NCI-H2107 treated with DMSO at 0.1 percent for 48 hours (cell line): ENCODE measurements at regions not wholly inside any gene's neighbourhood (a gene's known extent, or its start where the extent isn't known, plus 50 kb on each side); places are given as distances from the start of the nearest gene placed in this dataset.
"Not testable (repeated sequence)": the region's sequence is repeated elsewhere in the genome, so short reads cannot be mapped to it uniquely, and the experiment has no call there.

Source experiments
- DNase-seq: peaks from one replicate; lab custom pipeline; 2025; ENCODE audit not compliant: unreplicated experiment; lab: John Stamatoyannopoulos, UW

DNA sequence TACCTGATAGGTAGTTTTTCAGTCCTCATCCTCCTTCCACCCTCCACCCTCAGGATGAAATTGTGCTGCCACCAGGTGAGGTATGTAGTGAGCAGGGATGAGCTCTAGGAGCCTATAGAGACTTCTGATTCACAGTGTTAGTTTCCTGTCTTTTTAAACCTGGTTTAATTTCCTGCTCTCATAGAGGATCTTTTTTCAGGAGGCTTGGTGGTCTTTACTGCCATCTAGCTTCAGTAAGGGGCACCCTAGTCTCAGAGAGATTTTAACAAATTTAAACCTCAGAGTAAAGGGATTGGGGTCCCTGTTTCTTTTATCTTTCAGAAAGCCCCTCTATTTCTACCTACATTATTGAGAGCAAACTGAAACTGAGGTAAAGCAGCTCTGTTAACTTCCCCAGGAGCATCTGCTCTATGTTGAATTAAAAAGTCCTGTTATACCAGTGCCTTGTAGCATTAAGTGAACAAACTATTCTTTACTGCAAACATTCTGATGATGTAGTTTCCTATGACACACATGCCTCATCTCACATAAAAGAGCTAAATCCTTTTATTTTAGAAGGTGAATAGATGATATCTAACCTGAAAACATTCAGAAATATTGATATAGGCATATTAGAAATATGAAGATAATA is 172.2 kb upstream of the DDHD1 start:
- DNase-seq: no peak

DNA sequence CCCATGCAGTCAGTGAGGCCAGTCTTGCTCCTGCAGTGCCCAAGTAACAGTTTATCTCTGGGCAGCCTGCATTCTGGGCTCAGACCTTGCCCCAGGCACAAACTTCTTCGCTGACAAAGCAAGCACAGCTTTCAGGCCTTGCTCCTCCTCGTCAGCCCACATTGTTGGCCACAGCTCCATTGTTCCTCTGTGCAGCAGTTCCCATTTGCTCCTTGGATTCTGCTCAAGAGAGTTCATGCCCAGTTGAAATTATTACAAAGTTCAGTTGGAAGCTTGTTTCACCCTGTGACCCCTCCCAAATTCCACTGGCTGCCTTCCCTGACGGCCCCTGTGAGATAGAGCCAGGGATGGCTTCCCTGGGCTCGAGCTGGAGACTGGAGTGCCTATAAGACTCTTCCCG is 163.4 kb upstream of the DDHD1 start:
- no peak for DNase-seq

DNA sequence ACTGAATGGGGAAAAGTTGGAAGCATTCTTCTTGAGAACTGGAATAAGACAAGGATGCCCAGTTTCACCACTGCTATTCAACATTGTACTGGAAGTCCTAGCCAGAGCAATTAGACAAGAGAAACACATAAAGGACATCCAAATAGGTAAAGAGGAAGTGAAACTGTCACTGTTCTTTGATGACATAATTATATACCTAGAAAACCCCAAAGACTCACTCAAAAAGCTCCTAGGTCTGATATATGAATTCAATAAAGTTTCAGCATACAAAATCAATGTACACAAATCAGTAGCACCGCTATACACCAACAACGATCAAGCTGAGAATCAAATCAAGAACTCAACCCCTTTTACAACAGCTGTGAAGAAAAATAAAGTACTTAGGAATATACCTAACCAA is 157.3 kb upstream of the DDHD1 start:
- no peak for DNase-seq

DNA sequence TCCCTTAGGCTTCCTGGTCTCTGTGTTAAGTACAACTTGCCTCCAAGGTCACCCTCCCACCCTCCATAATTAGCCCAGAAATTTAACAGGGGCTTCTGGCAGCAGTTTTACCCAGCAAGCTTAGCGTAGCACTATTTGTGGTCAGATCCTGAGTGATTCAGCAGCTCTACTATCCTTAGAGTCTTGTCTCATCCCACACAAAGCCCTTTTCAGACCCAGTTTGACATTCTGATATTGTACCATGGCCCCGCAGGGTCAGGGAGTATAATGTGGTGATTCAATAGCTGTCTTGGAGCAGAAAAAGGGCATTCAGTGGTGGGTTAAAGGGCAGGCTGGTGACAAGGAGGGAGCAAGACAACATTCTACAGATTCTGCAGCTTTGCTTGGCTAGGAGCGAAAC is 153.8 kb upstream of the DDHD1 start:
- DNase-seq: no peak

DNA sequence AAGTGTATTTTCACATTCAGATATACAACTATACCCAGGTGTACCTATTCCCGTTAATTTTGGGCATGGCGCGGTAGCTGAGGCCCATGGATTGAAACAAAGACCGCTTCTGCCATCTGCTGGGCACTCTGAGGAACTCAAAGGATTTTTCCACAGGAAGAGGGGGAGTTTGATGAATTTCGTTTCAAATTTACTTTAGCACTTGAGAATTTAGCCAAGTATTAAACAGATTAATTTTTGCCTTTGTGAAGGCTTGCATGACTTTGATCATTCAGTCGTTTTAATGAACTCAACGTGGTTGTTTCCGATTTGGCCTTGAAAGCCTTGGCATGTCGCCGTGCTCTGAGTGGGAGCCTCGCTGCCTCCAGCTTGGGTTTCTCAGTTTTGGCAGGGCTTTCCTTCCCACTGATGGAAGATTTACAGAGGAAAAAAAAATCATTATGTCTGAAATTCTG is 153.2 kb upstream of the DDHD1 start:
- peak; percentile 77 for DNase-seq

DNA sequence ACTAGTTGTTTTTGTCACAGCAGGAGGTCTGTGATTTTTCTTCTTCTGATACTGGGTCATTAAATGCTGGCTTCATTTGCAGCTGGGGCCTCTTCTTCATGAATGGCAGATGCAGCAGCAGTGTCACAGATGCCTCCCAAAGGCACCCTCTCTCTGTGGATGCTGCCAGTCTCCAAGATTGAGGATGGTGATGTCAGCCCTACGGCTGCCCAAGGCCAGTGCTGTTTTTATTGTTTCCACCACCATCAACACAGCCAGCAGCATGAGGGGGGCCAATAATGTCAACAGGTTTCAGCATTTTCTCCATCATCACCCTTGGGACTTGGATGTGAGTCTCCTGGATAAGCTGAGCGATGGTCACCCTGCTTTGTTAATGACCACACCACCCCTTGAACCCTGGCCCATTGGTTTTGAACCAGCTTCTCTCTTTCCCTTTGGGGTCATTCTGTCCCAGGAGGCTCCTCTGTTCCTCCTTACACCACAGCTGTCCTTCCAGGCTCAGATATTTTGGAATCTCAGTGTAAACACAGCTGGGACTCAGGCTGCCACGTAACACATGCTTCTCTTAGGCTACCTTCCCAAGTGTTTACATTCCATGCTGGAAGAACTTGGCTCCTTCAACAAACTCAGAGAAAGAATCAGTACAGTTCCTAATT is 151.7 kb upstream of the DDHD1 start:
- no peak for DNase-seq

DNA sequence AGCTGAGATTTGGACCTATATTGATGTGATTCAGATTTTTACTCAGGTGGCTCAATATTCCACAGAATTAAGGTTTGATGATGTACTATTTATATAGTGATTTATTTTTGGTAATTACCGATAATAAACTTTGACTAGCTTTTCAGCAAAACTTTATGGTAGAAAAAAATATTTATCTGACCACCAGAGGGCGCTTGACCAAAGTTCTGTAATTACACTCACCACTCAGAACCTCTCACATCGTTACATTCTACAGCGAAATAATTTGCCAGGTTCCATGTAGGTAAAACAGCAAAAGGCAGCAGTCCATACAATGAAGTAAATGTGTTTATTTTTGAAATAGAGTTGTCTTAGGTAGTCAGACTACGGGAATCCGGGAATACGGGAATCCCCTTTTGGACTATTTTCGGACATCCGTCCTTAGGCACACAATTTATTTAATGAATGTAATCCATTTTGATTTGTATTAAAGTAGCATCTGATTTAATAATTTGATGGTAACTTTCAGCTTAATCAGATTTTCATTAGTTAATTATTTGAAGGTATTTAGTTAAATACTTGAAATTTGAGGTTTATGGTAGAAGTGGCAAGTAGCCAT is 143.0 kb upstream of the DDHD1 start:
- peak; percentile 12 for DNase-seq

DNA sequence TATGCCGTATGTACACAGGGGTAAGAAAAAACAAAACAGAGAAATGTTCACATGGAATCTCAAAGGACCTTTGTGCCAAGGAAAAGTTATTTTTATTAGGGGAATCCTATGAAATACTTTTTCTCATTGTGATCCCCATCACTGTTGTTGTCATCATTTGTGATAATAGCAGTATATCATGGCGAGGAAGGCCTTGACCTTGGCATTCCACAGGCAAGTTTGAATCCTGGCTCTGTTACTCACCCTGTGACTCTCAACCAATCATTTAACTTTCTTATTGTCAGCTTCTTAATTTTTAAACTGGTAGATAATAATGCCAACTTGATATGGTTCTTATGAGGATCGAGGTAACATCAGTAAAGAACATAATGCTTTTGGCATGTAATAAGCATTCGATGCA is 142.2 kb upstream of the DDHD1 start:
- no peak for DNase-seq

DNA sequence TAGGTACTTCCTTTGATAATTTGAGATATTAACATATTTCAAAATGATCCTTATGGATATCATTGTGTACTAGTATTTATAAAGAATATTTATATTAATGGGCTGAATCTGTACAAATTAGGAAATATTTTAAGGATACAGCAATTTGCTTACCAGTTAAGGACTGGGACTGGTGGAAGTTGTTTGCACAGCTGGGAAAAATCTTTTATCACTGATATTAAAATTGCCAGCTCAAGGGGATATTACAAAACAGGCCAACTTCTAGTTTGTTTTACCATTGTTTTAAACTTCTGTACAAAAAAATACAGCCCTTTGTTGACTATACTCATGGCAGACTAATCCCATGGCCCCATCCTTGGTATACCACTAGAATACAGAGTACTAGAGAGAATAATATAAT is 133.2 kb upstream of the DDHD1 start:
- DNase-seq: no peak

DNA sequence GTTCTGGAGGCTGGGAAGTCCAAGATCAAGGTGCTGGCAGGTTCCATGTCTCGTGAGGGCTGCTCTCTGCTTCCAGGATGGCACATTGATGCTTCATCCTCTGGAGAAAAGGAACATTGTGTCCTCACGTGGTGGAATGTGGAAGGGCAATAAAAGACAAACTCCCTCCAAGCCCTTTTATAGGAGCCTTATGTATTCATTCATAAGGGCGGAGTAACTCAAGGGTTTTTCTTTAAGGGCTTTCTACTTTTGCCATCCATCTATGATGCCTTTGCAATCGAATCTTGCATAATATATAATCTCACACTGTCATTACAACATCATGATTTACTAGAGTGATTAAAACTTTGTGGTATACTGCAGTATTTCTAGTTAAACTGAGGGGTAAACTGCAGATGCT is 132.7 kb upstream of the DDHD1 start:
- no peak for DNase-seq

DNA sequence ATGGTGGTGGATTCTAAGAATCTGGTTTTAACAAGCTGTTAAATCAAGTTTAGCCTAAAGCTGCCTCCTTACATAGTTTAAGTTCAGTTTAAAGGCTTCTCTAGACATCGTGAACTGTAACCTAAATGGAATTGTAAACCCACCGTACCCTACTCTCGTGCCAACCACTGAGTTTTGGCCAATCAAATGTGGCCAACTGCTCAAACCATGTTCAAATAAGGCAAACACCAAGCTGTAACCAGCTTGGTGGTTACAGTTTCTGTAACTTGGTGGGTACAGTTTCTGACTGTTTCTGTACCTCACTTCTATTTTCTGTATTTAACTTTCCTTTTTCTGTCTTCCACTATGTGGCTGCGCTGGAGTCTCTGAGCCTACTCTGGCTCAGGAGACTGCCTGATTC is 131.9 kb upstream of the DDHD1 start:
- no peak for DNase-seq

DNA sequence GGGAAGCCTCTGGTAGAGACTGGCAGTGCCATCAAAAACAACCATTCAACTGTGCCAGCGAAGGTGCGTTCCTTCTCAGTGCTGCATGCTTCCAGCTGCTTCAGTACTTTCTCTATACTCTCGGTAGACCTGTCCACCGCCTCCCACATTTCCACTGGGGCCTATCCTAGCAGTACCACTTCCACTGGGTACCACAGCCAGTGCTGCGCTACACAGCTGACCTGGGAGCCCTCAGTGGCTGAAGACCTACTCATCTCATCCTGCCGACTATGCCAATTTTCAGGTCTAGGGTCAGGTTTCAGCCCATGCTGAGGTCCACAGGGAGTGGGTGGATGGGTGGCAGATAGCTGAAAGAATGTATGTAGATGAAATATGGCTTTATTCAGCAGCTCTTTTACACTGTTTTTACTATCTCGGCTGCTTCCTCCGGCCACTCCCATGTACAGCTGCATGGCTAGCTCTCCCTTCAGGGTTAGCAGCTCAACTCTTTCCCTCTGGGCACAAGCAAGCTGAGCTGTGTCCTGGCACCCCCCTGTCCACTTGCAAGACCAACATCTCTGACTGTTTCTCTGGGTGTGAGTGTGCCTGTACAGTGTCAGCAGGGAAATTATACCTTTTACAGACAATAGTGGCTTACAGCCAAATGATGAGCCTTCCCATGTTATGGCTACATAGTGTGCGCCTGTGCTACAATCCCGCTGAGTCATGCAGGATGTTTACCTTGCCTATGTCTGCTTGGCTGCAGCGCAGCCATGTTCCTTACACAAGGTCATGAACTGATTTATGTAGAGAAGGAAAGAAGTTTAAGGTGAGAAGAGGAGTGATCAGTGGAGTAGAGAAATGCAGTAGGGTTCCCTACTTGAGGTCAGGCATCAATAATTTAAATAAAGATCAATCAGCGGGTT is 125.7 kb upstream of the DDHD1 start:
- no peak for DNase-seq

DNA sequence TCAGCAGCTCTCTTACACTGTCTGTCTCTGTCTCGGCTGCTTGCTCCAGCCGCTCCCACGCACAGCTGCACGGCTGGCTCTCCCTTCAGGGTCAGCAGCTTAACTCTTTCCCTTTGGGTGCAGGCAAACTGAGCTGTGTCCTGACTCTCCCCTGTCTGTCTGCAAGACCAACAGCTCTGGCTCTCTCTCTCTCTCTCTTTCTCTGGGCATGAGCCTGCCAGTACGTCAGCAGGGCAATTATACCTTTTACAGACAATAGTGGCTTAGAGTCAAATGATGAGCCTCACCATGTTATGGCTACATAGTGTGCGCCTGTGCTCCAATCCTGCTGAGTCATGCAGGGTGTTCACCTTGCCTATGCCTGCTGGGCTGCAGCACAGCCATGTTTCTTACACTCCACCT is 120.5 kb upstream of the DDHD1 start:
- DNase-seq: no peak

DNA sequence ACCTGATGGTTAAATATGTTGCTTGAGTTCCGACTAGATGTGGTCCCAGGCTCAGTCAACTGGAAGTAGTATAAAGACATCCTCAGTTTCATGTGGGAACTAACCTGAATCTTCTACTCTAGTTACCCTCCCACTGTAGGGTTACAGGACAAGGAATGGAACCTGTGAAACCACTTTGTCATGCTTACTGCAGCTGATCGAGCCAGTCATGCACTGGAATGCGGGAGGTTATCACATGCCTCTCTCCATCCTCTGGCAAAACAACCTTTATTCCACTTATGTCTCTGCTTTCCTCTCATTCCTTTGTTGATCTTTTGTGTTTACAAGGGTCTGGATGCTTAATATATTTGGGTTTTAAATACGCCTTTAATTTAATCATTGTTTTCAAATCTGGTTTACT is 111.9 kb upstream of the DDHD1 start:
- no peak for DNase-seq

DNA sequence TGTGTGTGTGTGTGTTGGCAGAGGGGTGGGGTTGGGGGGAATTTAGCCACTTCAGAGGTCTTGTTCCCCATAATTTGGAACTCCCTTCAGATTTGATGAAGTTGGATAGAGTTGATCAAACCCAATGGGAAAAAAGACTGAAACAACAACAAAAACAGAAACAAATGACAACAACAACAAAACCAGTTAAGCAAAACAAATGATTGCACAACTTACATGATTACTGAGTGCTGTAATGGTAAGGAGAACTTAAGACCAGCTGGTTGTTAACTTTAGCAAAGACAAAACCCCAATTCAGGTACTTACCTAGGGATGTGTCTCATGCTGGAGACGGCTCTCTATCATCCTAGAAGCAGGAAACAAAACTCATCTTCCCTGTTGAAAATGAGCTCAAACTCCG is 107.8 kb upstream of the DDHD1 start:
- DNase-seq: no peak

DNA sequence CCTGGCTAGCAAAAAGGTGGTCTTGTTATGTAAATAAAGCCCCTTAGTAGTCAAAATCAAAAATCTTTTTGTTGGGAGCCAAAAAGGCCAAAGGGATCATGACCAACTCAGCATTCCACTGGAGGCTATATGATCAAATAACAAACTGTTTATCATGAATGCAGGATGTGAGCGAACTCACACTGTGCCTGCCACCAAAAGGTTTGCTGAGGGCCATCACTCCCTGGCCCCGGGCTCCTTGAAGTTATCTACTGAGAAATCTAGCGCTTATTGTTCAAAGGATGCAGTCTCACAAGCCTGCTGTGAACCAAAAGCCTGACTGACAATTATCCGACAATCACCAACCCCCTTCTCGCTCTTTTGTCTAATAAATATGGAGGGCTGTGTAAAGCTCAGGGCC is 107.2 kb upstream of the DDHD1 start:
- no peak for DNase-seq

DNA sequence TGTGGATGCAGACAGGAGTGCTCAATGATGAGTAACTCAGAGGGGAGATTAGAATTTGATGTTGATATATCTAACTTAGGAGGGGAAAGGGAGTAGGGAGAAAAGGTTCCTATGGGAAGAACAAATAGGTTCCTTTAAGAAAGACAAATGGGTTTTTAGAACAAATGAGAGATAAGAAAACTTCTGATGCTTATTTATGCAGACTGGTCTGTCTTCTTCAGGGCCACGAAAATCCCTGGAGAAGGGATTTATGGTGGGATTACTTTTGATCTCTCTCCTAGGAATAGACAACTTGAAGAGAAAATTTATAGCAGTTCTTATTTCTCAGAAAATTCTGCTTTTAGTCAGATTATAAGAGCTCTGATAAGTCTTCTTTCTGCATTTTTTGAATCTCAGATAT is 99.0 kb upstream of the DDHD1 start:
- no peak for DNase-seq

DNA sequence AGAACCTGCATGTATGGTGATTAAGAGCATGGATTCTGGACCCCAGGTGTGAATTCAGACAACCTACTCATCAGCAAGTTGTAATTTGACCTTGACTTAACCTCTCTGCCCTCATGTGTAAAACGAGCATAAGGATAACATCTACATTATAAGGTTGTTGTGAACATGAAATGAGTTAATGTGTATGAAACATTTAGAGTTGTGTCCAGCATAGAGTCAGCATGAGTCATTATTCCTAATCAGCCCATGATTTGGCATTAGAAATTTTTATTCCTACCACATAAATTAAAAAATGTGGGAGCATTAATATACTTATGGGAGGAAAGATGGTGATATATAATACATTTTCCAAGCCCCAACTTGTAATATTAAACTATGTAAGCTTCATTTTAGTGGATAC is 95.9 kb upstream of the DDHD1 start:
- no peak for DNase-seq

DNA sequence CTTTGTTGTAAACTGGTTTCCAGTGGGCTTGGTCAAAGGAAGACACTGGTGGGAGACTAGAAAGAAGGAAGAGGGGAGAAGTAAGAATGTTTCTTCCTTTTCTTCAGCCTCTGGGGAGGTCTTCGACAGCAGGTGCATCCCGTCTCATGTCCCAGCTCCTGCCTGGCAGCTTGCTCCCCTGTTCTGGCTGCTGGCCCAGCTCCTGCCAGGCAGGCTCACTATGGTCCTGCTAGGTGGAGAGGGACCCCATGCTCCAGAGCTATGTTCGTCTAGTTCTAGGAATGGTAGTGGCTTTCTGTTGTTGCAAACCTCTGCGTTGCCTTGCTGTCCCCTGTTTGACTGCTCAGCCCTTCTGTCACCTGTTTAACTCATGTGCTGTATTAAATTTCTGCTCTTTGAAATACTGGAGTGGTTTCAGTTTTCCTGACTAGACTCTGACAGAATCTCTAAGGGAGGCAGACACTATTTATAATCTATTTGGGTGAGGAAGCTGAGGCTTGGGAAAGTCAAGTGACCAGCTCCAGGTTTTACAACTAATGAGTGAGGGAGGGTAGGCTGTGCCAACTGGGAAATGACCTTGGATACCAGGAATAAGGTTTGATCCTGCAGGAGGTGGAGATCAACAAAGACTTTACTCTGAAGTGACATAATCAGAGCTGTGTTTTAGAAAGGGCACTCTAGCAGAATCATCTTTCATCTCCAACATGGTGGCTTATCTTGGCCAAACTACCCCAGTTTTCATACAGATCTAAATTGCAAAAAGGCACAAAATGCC is 94.7 kb upstream of the DDHD1 start:
- peak; percentile 94 for DNase-seq

DNA sequence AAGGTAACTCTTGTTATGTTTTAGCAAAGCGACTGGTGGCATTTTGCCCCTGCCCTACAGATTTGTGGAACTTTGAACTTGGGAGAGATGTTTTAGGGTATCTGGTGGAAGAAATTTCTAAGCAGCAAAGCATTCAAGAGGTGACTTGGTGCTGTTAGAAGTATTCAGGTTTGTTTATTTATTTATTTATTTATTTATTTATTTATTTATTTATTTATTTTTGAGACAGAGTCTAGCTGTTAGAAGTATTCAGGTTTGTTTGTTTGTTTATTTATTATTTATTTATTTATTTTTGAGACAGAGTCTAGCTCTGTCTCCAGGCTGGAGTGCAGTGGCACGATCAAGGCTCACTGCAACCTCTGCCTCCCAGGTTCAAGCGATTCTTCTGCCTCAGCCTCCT is 89.8 kb upstream of the DDHD1 start:
- DNase-seq: not testable (repeated sequence)

DNA sequence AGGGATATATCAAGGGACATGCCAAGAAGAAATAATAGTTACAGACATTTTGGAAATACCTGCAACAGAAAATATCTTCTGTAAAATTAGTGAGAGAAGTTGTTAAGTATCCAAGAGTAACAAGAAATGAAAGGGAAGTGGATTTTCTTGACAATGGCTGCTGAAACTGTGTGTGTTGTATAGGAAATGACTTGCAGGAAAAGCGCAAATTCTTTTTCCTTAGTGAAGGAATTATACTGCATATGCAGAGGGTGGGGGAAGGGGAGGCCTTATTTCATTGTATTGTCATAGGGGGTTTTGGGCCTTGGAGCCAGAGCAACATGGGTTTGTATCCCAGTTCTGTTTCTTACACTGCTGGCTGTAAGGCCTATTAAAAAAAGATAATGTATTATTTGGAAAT is 84.4 kb upstream of the DDHD1 start:
- DNase-seq: no peak
